IMR-90 (cell line): ENCODE measurements at regions not wholly inside any gene's neighbourhood (a gene's known extent, or its start where the extent isn't known, plus 50 kb on each side); places are given as distances from the start of the nearest gene placed in this dataset.
A peak's percentile ranks its signal among the peaks of the same experiment; 100 is the strongest.

ENCODE experiments used
- ATAC-seq: fragments of 200-7000 bp; cut with Tn5 transposase; 2 replicates; pipeline ENCODE4 v1.9.1; 2020; ENCODE audit warnings: low read depth, mild to moderate bottlenecking, moderate library complexity
- BruUV-seq: library from RNA; stranded (reverse); fragments of 400-500 nt; replicated peaks from 2 replicates; lab custom pipeline; 2021; lab: Mats Ljungman, UMichigan
- CTCF ChIA-PET: fragments of 300-600 bp; formaldehyde crosslinking; extraction: SDS; loops from one replicate; lab custom pipeline; 2021; ENCODE audit warnings: antibody characterized with exemption; lab: Yijun Ruan, JAX
- POLR2A ChIA-PET: fragments of 300-600 bp; sonication (Branson Sonifier 250); formaldehyde crosslinking; loops from one replicate; lab custom pipeline; 2022; ENCODE audit warnings: antibody characterized with exemption; ENCODE audit not compliant: unreplicated experiment; lab: Charles Lee
- DNase-seq: peaks from one replicate; pipeline ENCODE4 v3.0.0; 2013
- H2AFZ ChIP-seq: replicated peaks from 2 replicates; pipeline ENCODE3; 2013; ENCODE audit warnings: low read length, mild to moderate bottlenecking; ENCODE audit not compliant: poor library complexity
- H2AK5ac ChIP-seq: 2 replicates; pipeline ENCODE4 v1.6.1; 2013; ENCODE audit warnings: low read depth, low read length, inconsistent platforms
- H2AK9ac ChIP-seq: replicated peaks from 2 replicates; pipeline ENCODE3; 2013; ENCODE audit warnings: mild to moderate bottlenecking, low read depth, low read length, moderate library complexity; ENCODE audit not compliant: poor library complexity
- H2BK120ac ChIP-seq: 2 replicates; pipeline ENCODE4 v1.6.1; 2013; ENCODE audit warnings: low read depth, low read length, inconsistent platforms
- H2BK15ac ChIP-seq: 3 replicates; pipeline ENCODE4 v1.6.1; 2013; ENCODE audit warnings: low read depth, low read length, inconsistent platforms
- H2BK20ac ChIP-seq: 2 replicates; pipeline ENCODE4 v1.6.1; 2013; ENCODE audit warnings: low read depth, mild to moderate bottlenecking, inconsistent platforms, low read length, moderate library complexity
- H2BK5ac ChIP-seq: 2 replicates; pipeline ENCODE4 v1.6.1; 2013; ENCODE audit warnings: mild to moderate bottlenecking, low read depth, low read length, inconsistent platforms; ENCODE audit not compliant: poor library complexity, severe bottlenecking
- H3K14ac ChIP-seq: replicated peaks from 2 replicates; pipeline ENCODE4 v1.6.1; 2013; ENCODE audit warnings: low read depth, low read length, inconsistent platforms
- H3K18ac ChIP-seq: 2 replicates; pipeline ENCODE4 v1.6.1; 2013; ENCODE audit warnings: low read depth, low read length, control low read depth
- H3K23ac ChIP-seq: 2 replicates; pipeline ENCODE4 v1.6.1; 2013; ENCODE audit warnings: low read depth, low read length, inconsistent platforms
- H3K27ac ChIP-seq: 2 replicates; pipeline ENCODE4 v1.5.1; 2013; ENCODE audit warnings: mild to moderate bottlenecking, control low read depth, low read length; ENCODE audit not compliant: insufficient read depth
- H3K27me3 ChIP-seq: 2 replicates; pipeline ENCODE4 v1.6.1; 2013; ENCODE audit warnings: low read length; ENCODE audit not compliant: control insufficient read depth, insufficient read depth
- H3K36me3 ChIP-seq: 2 replicates; pipeline ENCODE4 v1.6.1; 2013; ENCODE audit warnings: low read length, mixed read lengths; ENCODE audit not compliant: control insufficient read depth, insufficient read depth
- H3K4ac ChIP-seq: 2 replicates; pipeline ENCODE4 v1.6.1; 2013; ENCODE audit warnings: low read depth, low read length, inconsistent platforms
- H3K4me1 ChIP-seq: 2 replicates; pipeline ENCODE4 v1.6.1; 2013; ENCODE audit warnings: low read length, mixed read lengths; ENCODE audit not compliant: control insufficient read depth, insufficient read depth
- H3K4me2 ChIP-seq: 2 replicates; pipeline ENCODE4 v1.6.1; 2013; ENCODE audit warnings: low read depth, mild to moderate bottlenecking, control low read depth, low read length, moderate library complexity
- H3K4me3 ChIP-seq: 2 replicates; pipeline ENCODE4 v1.5.1; 2013; ENCODE audit warnings: low read depth, mild to moderate bottlenecking, control low read depth, low read length, moderate library complexity; ENCODE audit not compliant: insufficient read depth
- H3K56ac ChIP-seq: 2 replicates; pipeline ENCODE4 v1.6.1; 2013; ENCODE audit warnings: low read length, inconsistent platforms; ENCODE audit not compliant: insufficient read depth; ENCODE audit errors: extremely low read depth
- H3K79me1 ChIP-seq, 2 experiments: 2 replicates each; pipeline ENCODE4 v1.6.1; 2013; ENCODE audit warnings: low read length in 2 of 2, inconsistent platforms in 1 of 2, low read depth in 1 of 2
- H3K9ac ChIP-seq: 2 replicates; pipeline ENCODE4 v1.6.1; 2013; ENCODE audit warnings: low read depth, low read length, control low read depth
- H3K9me1 ChIP-seq: 2 replicates; pipeline ENCODE4 v1.6.1; 2013; ENCODE audit warnings: low read length, inconsistent platforms; ENCODE audit not compliant: insufficient read depth
- H3K9me3 ChIP-seq: 2 replicates; pipeline ENCODE4 v1.6.1; 2013; ENCODE audit warnings: low read length; ENCODE audit not compliant: control insufficient read depth, insufficient read depth
- H4K20me1 ChIP-seq: 2 replicates; pipeline ENCODE4 v1.6.1; 2013; ENCODE audit warnings: low read length, inconsistent platforms; ENCODE audit not compliant: insufficient read depth
- H4K5ac ChIP-seq: 2 replicates; pipeline ENCODE4 v1.6.1; 2013; ENCODE audit warnings: mild to moderate bottlenecking, low read depth, low read length, control low read depth
- H4K8ac ChIP-seq, 2 experiments: 2 replicates each; pipeline ENCODE4 v1.6.1; 2013; ENCODE audit warnings: low read depth in 2 of 2, low read length in 2 of 2, control low read depth in 1 of 2, inconsistent platforms in 1 of 2
- H4K91ac ChIP-seq: 2 replicates; pipeline ENCODE4 v1.6.1; 2013; ENCODE audit warnings: low read depth, low read length, inconsistent platforms; ENCODE audit not compliant: insufficient read depth
- BHLHE40 ChIP-seq: fragments of 150-350 bp; IDR thresholded peaks from 2 replicates; pipeline ENCODE4 v1.6.1; 2016; ENCODE audit warnings: mild to moderate bottlenecking, low read depth, low read length
- FOS ChIP-seq: fragments of 150-350 bp; IDR thresholded peaks from 2 replicates; pipeline ENCODE4 v1.6.1; 2016; ENCODE audit warnings: low read depth, low read length
- MAFK ChIP-seq: IDR thresholded peaks from 2 replicates; pipeline ENCODE4 v1.6.1; 2012; ENCODE audit warnings: low read depth, low read length, improper control_type of control experiment
- MAZ ChIP-seq: IDR thresholded peaks from 2 replicates; pipeline ENCODE4 v1.6.1; 2012; ENCODE audit warnings: low read depth, mild to moderate bottlenecking, low read length, improper control_type of control experiment, moderate library complexity, borderline replicate concordance
- NFE2L2 ChIP-seq: fragments of 150-350 bp; IDR thresholded peaks from 2 replicates; pipeline ENCODE4 v1.6.1; 2016; ENCODE audit warnings: low read depth, mild to moderate bottlenecking, low read length
- RCOR1 ChIP-seq: IDR thresholded peaks from 2 replicates; pipeline ENCODE4 v1.6.1; 2012; ENCODE audit warnings: mild to moderate bottlenecking, low read length, improper control_type of control experiment; ENCODE audit not compliant: insufficient replicate concordance
- RFX5 ChIP-seq: IDR thresholded peaks from 2 replicates; pipeline ENCODE4 v1.8.0; 2012; ENCODE audit warnings: low read depth, mild to moderate bottlenecking, low read length, moderate library complexity
- WGBS, 2 experiments: methylation state at CpG; one replicate each; pipeline versions ENCODE4 v1.1.5 to v1.1.7; 2013; ENCODE audit warnings: missing lambda C conversion rate in 2 of 2; ENCODE audit not compliant: insufficient read length in 1 of 2; ENCODE audit errors: extremely low coverage in 2 of 2; 5-methylcytosine and 5-hydroxymethylcytosine counted together
- dilution Hi-C: fragments of 300-500 bp; cut with HindIII; formaldehyde crosslinking; loops from one replicate; pipeline ENCODE4 v1.14.3; 2018; ENCODE audit warnings: low sequenced_read_pairs; ENCODE audit not compliant: unreplicated experiment
- in situ Hi-C: fragments of 300-500 bp; cut with MboI; formaldehyde crosslinking; loops from 3 replicates; pipeline ENCODE4 v1.14.3; 2019; ENCODE audit warnings: low sequenced_read_pairs, inconsistent platforms, mixed read lengths
- intact Hi-C: fragments of 100-400 bp; cut with micrococcal nuclease; formaldehyde crosslinking; loops from 2 replicates; pipeline ENCODE4 v1.10.0; 2022

GRCh38 chr6:26202811-26203583, 115.8 kb downstream of the HFE start:
- intact Hi-C loops (no loop called here), in situ Hi-C loops (loop anchor here (25.0 kb wide), 1 partner anchor 1634 kb away; a partner anchor contains a TSS), dilution Hi-C loops (no loop called here)
- H3K14ac ChIP-seq, result no peak overlapping the region
- CTCF ChIA-PET, result interaction anchor here (0.7 kb wide), 1 partner anchor 177 kb away, joined by 3 read pairs; no protein-coding TSS in a partner anchor
- H2BK5ac ChIP-seq, result no peak overlapping the region
- no peaks in the 10 kb centered on the region for H3K9me1 ChIP-seq
- H4K20me1 ChIP-seq, result peaks cover 4% of the 10 kb centered on the region
- H3K56ac ChIP-seq, result peak overlapping the region; percentile 28; the same call in 1 of the 2 replicates
- H3K9me3 ChIP-seq, result no peaks in the 10 kb centered on the region
- POLR2A ChIA-PET, result no interaction called here
- H4K8ac ChIP-seq, result 0 out of 4 replicates have a peak overlapping the region, but pooled peaks of 1 of the 2 experiments have one; percentile 17
- ATAC-seq (no peak), DNase-seq (no peak)
- H3K79me1 ChIP-seq, result peaks cover 0 to 5% of the 10 kb centered on the region in 2 experiments; a peak in 2 of 4 replicates
- H3K27me3 ChIP-seq, result no peaks in the 10 kb centered on the region
- H2AFZ ChIP-seq, result no peak overlapping the region
- no peak overlapping the region for H3K4ac ChIP-seq
- H4K91ac ChIP-seq, result no peak overlapping the region; the same call in 1 of the 2 replicates
- peak overlapping the region; percentile 28; the same call in 1 of the 2 replicates for H2BK120ac ChIP-seq
- TF ChIP-seq FOS (no peak), BHLHE40 (no peak), RCOR1 (no peak), RFX5 (no peak), MAFK (no peak), NFE2L2 (no peak), MAZ (no peak)
- no peak overlapping the region for H3K27ac ChIP-seq
- H2BK20ac ChIP-seq, result 0 out of 2 replicates have a peak overlapping the region, but pooled peaks have one; percentile 42
- H4K5ac ChIP-seq, result no peak overlapping the region
- H2AK5ac ChIP-seq, result no peak overlapping the region
- H2BK15ac ChIP-seq, result no peak overlapping the region
- H3K36me3 ChIP-seq, result no peaks in the 10 kb centered on the region
- no TSS peak for BruUV-seq
- H3K4me3 ChIP-seq, result no peak overlapping the region
- no peak overlapping the region; the same call in 1 of the 2 replicates for H3K23ac ChIP-seq
- WGBS, 2 experiments, result no CpG with 5 or more reads among the region's 8 CpGs
- no peak overlapping the region for H3K9ac ChIP-seq
- H2AK9ac ChIP-seq, result no peak overlapping the region
- H3K4me2 ChIP-seq, result no peak overlapping the region
- H3K4me1 ChIP-seq, result no peaks in the 10 kb centered on the region; the same call in 1 of the 2 replicates
- no peak overlapping the region for H3K18ac ChIP-seq
